HG03135 (cell line): ENCODE measurements at regions not wholly inside any gene's neighbourhood (a gene's known extent, or its start where the extent isn't known, plus 50 kb on each side); places are given as distances from the start of the nearest gene placed in this dataset.

Source experiments
- ATAC-seq: cut with Tn5 transposase; IDR thresholded peaks from one replicate; pipeline ENCODE4 v1.9.1; 2021; ENCODE audit warnings: mild to moderate bottlenecking, moderate library complexity; ENCODE audit not compliant: unreplicated experiment

DNA sequence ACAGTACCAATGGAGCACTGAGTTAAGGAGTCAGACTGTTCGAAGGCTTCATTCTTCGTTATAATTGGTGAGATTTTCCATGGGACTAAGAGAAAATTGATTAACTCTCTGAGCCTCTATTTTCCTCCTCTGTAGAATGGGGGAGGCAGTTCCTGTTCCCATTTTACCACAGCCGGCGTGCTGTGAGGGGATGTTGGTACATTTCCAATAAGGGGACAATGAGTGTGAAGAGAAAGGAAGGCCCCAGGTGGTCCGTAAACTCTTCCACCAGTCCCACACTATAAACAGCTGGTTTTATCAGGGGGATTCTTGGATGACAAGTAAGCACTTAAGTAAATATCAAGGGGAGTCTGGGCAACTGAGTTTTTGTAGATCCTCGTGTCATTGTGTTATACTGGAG, 109.9 kb downstream of the DAD1 start:
- ATAC-seq = no peak

DNA sequence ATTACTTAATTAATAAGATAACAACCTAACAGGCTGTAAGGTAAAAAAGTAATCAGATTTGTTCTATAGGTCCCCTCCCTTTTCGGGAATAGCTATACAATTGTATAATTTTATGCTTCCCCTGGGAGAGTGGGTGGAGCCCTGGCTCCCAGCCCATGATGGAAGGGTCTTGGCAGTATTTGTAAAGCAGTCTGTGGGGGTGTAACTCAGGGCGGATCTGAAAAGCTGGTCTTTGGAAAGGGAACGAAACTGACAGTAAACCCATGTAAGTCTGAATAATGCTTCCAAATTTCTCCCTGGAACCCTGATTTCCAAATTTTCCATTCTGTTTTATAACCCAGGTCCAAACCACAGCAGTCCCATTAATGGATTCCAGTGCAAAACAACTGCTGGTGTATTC, 110.4 kb downstream of the DAD1 start:
- no peak for ATAC-seq

DNA sequence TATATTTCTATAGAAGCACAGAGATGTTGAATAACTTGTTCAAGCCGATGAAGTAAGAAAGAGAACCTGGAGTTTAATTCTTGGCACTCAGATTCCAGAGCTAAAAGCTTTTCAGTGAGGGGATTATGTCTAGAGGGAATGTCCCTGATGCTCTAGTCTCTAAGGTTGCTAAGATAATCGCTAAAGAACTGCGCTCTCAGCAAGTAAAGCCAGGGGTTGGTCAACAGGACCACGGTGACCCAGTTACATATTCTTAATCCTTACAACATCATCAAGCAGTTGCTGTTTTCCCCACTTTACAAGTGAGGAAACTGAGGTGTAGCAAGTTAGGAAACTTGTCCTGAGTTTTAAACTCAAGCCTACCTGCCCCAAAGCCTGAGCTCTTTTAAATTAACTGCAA, 110.8 kb downstream of the DAD1 start:
- ATAC-seq = no peak

DNA sequence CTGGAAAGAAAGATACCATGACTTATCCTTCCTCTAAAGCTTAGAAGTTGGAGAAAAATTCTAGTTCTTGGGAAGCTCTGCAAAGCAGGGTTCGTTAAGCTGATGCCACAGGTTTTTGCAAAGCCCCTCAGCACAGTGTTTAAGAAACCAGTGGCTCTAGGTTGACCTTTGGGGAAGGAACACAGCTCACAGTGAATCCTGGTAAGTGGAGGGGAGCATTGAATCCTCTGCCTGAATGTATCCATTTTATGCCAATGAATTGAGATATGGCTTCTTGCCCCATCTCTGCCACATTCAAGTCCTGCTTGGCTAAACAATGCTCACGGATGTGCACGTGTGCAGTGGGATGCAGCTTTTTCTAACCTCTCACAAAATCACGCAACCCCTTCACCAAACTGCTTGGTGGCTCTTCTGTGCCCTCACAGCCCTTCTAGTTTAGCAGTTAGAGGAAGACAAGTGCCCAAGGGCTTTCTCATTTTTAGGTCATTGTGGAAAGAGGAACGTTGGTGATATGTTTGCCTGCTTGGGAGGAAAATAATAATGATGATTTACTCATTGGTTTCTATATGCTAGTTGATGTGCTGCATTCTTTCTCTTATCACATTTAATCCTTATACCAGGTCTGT, 111.3 kb downstream of the DAD1 start:
- no peak for ATAC-seq

DNA sequence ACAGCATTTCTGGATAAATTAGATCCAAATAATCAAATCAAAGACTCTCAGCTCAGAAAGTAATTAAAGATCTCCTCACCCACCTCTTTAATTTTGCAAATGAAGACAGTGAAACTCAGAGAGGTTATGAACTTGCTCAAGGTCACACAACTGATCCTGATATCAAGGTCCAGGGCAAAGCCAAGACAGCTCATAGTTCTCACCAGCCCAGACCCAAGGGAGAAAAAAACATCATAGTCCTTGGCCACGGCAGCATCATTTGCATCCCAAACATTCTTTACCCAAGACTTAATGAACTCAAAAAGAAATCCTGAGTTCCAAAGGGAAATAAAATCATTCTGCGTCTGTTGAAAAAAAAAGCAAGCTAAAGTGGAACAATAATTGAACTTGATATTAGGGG, 112.1 kb downstream of the DAD1 start:
- ATAC-seq = no peak

DNA sequence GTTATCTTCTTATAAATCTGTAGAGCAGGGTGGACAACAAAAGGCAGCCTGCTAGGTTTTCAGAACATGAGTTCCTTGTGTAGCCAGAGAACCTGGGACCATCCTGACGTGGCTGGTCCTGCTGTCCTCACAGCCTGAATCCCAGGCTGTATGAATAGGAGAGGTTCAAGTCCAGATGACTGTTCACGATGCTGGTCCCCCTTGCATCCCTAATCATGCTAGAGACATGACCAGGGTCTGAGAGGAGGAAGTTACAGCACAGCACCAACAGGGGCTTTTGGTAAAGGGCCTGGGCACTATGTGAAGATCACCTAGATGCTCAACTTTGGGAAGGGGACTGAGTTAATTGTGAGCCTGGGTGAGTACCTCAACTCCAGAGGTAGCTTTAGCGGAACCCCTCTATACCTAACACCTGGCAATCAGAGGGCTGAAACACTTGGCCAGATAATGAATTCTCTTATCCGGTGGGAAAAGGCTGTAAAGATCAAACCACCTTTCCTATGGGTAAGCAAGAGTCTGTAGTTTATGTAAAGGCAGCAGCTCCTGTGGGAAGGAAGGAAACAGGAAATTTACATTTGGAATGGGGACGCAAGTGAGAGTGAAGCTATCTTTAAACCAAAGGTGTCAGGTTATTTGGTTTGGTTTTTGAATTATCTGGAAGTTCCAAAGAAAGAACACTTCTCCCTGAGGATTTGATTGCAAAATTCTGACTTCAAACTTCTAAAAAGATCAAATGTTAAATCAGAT, 112.8 kb downstream of the DAD1 start:
- ATAC-seq = no peak

DNA sequence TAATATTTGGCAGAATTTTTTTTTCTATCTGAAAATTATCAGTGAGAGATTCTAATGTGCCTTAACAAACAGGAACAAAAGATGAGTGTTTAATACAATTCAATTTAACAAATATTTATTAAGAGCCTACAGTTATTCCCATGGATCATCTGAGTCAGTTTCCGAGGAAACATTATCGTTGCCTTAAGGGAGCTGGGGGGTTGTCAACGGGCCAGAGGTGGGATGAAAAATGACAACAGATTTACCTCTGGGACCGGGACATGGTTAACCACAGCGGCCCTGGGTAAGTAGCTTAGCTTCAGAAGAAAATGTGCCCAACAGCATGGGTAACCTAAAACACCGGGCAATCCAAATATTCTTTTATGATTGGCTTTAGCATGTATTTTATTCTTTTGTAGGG, 113.6 kb downstream of the DAD1 start:
- ATAC-seq = no peak

DNA sequence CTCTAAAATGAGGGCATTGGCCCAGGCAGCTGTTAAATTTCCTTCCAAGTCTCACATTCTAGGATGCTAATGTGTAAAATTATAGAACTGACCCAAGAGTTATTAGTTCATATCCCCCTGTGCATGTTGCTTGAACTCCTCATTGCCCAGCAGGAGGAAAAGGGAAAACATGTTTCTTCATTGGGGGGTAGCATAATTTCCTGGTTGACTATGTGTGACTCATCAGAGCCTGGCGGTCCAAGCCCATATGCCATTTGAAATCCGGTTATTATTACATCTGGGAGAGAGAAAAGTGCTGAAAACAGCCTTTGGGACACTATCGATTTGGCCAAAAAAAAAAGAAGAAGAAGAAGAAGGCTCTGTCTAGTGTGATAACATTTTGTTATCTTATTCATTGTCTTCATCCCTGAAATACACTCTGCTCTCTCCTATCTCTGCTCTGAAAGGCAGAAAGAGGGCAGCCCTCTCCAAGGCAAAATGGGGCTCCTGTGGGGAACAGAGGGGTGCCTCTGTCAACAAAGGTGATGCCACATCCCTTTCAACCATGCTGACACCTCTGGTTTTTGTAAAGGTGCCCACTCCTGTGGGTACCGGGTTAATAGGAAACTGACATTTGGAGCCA, 114.2 kb downstream of the DAD1 start:
- no peak for ATAC-seq

DNA sequence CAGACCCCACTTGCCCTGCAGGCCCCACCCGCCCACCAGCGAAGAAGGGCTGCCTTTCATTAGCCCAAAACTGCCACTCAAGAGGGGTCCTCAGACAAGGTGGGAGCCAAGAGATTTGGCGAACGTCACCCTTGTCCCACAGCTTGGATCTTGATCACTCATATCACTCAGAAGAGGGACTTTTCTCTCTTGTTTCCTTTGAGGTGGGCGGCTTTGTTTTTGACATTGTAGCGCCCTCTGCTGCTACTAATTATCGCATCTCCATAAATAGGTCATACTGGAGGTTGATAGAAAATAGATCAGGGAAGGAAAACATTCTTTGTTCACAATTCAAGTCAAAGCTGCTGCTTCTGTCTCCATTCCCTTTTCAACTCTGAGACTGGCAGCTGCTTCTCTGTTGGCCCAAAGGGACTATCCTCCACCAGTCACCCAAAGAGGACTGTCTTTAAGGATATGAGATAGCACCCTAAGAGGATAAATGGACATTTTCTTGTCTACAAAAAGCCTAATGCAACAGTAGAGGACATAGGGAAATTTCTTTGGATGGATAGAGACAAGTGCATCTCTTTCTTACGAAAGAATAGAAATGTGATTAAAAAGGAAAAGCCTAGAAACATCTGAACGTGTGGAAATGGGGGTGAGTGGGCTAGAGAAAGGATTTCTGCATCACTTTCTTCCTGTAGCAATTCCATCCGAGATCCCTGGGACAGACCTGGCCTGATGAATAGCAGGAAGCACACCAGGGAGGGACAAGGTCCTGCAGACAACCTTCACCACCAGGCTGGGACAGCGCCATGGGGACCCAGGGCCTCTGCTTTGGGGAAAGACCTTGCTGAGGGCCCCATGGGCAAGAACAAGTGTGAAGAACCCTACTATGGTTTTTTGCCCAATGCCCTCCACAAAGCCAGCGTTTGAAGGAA, 115.8 kb downstream of the DAD1 start:
- no peak for ATAC-seq

DNA sequence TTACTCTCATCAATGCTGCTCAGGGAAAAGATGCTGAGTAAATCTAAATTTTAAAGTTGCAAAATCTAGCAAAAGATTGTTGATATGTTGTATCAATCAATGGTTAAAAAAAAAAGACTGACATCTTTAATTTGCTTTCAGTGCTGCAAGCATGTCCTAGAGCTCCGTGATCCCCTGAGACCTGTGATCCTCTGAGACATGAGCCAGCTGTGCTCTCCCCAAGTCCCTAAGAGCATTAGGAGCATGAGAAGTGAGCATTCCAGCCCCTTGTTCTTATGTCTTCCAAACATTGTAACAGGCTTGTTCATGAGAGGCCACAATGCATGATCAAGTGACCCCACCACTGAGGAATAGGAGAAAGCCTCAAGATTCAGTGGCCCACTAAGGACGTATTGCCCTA, 116.6 kb downstream of the DAD1 start:
- no peak for ATAC-seq

DNA sequence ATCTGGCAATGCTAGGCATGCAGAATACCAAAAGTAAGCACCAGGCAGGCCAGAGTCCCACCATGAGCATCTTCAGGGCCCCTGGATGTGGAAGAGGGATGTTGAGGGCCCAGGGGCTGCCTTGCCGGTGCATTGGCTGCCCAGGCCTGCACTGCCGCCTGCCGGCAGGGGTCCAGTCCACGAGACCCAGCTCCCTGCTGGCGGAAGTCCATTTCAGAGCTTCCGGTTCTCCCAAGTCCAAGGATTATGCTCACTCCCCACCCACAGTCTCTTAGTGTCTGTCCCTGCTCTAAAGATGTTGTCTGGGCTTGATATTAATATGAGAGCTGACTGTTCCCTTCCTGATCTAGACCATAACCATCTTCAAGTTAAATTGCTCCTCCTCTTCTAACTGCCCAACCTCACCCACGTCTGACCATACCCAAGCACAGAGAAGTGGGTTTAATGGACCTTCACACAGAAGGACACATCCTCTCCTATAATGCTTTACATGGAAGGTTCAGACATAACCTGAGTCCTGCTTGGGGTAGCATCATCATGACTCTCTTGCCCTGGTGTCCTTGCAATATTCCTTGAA, 117.4 kb downstream of the DAD1 start:
- no peak for ATAC-seq

DNA sequence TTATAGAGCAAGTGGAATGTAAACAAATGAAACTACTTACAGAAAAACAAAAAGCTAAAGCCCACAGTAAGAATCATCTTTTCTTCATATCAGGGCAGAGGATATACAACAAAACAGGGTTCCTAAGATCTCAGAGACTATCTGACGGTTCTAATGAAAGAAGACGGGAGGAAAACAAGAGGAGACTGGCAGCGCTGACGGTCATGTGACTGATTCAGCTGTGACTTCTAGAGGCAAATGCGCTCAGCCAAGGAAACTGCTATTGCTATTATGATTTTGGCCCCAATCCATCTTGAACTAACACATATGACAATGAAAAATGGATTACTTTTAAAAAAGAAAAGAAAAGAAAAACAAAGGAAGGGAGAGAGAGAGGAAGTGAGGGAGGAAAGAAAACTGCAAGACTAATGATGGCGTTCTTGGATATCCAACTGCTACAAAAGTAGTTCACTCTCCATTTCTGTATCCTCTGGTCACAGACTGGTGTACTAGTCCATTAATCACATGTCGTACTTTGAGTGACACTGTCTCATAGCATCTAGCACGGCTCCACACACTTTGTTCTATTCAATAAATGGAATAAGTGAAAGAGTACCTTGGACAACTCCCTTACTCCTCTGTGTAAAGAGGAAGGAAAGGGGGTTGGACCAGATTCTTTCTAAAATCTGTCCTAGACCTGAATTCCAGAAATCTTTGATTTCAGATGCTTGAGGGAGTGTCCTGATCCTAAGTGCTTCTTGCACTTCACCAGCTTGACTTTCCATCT, 119.3 kb downstream of the DAD1 start:
- no peak for ATAC-seq

DNA sequence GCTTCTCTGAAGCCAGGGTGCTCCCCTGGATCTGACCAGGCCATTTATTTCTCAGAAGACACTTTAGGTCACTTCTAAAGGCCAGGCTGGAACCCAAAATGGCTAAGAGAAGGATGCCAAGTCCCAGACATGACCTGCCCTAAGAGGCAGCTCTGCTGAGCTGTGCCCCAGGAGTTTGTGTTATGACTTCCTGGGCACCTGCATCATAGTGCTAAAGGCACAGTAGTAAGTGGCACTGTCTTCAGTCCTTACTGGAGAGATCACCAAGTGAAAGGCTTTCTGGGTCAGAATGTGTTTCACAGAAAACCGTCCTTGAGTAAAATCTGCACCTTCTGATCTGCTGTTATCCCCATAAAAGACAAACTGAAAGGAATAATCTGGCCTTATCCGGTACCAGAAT, 120.2 kb downstream of the DAD1 start:
- ATAC-seq = no peak

DNA sequence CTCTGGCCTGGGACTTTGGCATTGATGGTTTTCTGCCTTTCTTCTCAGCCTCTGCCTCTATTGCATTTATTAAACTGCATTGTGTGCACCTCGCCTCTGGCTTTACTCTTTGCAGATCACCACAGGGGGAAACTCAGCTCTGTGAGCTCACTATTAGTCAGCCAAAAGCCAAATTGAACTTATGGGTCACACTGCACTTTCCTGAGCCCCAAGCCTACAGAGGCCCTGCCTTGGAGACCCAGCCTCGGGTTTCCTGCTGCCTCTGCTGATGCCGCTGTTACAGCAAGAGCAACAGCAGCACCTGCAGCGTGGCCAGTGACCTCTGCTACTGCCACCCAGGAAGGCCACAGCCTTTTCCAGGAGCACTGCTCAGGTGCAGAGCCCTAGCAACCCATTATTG, 122.5 kb downstream of the DAD1 start:
- no peak for ATAC-seq

DNA sequence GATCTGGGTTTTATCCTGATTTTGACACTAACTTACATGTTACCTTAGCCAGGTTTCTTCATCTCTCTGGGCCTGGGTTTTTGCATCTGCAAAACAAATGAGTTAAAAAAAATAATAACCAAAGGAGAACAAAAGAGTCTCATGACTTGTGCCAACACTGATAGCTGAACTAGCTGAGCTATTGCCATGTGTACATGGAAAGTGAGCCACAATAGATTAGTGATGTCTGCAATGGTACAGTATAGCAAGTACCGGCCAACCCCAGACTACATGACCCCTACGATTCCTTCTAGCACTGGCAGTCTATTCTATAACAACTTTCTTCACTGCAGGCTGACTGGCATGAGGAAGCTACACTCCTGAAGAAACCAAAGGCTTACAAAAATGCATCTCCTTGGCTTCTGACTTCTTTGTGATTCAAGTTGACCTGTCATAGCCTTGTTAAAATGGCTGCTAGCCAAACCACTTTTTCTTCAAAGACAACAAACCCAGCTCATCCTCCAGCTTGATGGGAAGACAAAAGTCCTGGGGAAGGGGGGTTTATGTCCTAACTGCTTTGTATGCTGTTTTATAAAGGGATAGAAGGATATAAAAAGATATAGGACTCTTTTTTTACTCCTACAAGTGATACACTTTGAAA, 123.7 kb downstream of the DAD1 start:
- ATAC-seq = peak; percentile 13

DNA sequence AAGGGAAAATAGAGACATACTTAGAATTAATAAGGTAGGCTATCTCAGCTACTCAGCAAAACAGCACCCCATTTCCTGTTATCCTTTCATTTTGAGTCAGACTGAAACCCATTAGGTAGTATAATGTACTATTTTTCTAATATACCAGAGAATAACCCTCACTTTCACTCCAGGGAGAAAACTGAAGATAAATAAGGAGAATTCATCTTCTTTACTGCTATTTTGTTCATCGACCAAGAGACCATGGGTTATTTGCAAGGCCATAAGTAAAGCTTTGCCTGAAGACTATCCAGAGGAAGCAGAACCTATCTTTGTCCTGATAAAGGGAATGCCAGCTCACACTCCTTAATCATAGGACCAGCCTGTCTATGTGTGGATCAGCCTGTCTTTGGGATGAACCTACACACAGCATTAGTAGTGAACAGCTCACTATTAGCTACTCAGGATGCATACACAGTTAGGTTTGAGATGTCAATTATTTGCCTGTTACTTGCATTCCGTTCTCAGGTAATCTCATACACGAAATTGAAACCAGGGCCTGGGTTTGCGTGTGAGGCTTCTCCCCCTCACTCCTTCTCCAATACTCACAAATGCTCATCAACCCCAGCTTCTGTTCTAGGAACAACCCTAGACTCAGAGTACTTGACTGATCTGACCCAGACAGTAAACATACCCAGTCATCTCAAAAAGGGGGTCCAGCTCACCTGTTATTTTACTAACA, 124.4 kb downstream of the DAD1 start:
- peak; percentile 66 for ATAC-seq

DNA sequence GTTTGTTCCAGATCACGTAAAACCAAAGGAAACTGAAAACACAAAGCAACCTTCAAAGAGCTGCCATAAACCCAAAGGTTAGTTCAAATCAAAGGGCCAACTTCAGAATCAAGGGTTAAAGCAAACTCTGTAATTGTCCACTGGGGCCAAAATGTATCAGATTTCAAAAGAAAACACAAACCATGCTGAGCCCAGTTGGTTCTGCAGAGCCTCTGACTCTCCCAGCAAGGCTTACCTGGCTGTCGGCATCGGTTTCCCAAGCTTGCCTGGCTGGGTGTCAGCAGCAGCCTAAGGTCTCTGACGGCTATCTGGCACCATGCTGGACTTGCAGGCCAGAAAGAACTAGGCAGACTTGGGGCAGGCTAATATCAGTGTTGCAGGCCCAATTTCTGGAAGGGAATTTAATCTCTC, 125.3 kb downstream of the DAD1 start:
- ATAC-seq = no peak

DNA sequence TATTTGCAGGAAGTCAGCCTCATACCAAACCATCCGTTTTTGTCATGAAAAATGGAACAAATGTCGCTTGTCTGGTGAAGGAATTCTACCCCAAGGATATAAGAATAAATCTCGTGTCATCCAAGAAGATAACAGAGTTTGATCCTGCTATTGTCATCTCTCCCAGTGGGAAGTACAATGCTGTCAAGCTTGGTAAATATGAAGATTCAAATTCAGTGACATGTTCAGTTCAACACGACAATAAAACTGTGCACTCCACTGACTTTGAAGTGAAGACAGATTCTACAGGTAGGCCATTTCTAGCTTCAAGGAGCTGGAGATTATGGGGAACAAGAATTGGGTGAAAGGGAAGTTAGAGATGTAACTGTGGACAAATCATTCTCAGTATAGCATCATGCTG, 126.1 kb downstream of the DAD1 start:
- ATAC-seq = no peak
